Femur (tissue), 1 donor: ENCODE measurements at regions not wholly inside any gene's neighbourhood (a gene's known extent, or its start where the extent isn't known, plus 50 kb on each side); places are given as distances from the start of the nearest gene placed in this dataset.
A peak's percentile ranks its signal among the peaks of the same experiment; 100 is the strongest.

ENCODE experiments used
- DNase-seq: peaks from one replicate; pipeline ENCODE4 v3.0.0-alpha.2; 2017

DNA sequence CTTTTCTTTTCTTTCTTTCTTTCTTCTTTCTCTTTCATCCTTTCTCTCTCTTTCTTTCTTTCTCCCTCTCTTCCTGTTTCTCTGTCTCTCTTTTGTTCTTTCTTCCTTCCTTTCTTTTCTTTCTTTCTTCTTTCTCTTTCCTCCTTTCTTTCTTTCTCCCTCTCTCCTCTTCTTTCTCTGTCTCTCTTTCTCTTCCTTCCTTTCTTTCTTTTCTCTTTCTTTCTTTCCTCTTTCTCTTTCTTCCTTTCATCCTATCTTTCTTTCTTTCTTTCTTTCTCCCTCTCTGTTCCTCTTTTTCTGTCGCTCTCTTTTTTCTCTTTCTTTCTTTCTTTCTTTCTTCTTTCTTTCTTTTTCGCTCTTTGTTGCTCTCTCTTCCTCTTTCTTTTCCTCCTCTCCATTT, 1149.2 kb upstream of the AUTS2 start:
- no peak for DNase-seq

DNA sequence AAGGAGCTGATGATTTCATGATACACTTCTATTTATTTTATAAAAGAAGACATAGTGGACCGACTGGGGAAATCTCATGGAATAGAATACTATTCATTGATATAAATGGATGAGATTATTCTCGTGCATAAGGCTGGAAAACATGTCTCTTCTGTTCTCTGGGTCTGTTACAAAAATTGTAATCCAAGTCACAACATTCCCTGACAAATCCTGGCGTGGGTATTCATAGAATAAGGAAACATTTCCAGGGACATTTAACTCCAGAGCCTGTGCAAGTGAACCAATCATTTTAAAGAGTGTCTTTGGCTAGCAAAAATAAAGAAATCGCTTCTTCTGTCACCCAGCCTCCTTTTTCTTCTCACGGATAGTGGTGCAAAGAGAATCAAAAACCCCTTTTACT, 1148.5 kb upstream of the AUTS2 start:
- no peak for DNase-seq

DNA sequence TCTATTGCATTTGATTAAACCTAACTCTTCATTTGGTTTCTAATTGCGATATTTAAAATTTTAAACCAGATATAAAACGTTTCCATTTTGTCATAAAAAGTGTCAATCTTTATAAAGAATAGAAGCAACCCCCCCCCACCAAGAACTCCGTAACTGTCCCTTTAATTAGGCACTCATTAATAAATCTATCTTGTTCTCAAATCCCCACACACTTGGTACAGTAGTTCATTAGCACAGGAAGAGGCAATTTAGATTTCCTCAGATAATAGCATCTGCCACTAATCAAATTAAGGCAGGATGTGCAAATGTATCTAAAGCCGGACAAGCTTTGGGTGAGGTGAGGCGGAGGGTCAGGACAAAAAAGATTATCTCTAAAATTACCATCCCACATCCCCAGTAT, 1143.3 kb upstream of the AUTS2 start:
- DNase-seq: no peak

DNA sequence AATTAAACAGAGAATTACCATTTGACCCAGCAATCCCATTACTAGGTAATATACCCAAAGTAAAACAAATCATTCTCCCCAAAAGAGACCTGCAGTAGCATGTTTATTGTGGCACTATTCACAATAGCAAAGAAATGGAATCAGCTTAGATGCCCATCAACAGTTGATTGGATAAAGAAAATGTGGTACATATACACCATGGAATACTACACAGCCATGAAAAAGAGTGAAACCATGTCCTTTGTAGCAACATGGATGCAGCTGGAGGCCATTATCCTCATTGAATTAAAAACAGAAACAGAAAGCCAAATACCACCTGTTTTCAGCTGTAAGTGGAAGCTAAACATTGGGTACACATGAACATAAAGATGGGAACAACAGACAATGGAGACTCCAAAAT, 1141.8 kb upstream of the AUTS2 start:
- no peak for DNase-seq

DNA sequence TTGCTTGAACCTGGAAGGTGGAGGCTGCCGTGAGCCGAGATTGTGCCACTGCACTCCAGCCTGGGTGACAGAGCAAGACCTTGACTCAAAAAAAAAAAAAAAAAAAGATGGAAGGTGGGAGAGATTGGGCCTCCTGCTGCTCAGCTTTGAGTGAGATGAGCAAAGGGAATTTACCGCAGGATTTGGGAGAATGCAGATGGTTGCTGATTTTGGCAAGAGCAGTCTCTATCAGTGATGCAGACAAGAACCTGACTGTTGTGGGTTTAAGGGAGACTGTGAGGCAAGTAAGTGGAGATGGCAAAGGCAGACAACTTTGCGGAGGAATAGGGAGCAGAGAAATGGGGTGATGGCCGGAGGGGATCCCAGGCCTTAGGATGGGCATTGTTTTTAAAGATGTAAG, 1140.8 kb upstream of the AUTS2 start:
- no peak for DNase-seq

DNA sequence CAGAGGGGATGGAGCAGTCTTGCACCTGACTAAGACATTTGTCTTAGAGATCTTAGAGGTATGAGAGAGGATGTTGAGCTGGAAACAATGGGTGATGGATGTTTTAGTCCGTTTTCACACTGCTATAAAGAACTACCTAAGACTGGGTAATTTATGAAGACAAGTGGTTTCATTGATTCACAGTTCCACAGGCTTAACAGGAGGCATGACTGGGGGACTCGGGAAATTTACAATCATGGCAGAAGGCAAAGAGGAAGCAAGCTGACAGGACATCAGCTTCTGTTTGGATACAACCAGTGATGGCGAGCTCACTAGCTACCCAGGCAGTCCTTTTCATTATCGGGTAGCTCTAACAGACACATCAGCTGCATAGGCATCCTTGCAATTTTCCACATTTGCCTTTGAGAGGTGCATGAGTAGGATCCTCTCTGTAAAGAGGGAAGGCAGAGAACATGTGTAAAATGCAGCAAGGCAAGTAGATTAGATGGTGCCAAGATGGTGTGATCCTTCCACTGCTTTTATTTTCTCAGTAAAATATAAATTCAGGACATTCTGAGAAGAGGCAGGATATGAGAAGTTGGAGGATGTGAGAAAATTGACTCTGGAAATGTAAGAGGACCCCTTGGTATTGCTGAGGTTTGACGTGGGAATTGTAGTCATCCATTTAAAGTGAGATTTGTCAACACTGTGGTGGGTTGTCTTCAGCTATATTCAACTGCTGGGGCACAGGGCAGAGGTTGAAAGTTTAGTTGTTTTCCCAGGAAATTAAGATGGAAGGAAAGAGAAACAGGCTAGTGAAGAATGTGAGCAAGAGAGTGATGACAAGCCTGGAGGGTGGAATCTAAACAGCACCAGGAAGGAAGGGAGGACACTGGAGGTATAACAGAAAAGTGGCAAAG, 1140.0 kb upstream of the AUTS2 start:
- no peak for DNase-seq

DNA sequence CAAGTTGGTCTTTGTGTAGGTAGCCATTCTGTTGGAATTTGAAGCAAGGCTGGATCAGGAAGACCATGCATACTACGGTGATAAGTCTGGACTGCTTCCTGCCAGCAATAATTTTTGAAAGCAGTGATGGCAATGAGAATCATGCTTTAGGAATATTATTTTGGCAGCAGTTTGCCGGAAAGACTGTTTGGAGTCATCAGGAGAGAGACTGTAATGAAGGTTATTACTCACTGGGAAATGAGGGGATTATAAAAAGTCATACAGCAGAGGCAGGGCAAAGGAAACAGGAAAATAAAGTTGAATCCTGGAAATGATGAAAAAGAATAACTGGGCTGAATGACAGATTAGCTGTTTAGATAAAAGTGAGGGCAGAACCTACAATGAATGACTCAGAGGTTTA, 1136.8 kb upstream of the AUTS2 start:
- DNase-seq: no peak

DNA sequence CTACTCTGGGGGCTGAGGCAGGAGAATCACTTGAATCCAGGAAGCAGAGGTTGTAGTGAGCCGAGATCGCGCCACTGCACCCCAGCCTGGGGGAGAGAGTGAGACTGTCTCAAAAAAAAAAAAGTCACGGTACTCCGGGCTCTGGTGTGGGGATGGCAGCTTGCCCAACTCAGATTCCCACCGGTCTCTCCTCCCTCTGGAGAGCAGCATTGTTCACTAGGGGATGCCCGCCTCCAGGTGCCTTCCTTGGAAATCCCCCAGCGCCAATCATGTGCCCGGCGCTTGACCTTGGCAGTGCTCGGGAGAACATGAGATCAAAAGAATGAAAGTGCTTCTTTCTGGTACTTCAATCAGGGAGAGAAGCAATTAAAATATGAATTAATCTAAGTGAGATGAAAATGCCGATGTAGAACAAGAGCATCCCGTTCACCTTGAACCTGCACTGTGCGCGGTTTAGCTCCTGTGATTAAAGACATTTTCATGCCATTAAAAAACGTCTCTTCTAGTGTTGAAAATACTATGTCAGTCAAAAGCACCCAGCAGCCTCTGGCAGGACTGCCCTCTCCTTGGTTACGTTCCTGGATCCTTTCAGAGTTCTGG, 1127.3 kb upstream of the AUTS2 start:
- DNase-seq: no peak

DNA sequence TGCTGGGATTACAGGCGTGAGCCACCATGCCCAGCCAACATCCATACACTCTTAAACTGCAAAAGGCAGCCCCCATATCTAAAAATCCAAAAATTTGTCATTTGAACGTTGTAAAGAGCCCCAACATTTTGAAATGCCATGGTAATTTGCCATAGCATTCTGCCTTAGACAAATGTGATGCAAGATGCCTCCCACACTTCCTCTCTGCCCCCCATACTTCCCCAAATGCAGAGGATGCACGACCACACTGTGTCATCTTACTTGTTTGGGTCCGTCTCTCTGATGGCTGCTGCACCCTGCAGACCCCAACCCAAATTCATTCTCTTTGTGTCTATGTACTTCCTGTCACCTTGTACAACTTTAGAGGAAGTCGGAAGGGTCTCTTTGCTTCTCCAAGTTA, 1125.6 kb upstream of the AUTS2 start:
- no peak for DNase-seq

DNA sequence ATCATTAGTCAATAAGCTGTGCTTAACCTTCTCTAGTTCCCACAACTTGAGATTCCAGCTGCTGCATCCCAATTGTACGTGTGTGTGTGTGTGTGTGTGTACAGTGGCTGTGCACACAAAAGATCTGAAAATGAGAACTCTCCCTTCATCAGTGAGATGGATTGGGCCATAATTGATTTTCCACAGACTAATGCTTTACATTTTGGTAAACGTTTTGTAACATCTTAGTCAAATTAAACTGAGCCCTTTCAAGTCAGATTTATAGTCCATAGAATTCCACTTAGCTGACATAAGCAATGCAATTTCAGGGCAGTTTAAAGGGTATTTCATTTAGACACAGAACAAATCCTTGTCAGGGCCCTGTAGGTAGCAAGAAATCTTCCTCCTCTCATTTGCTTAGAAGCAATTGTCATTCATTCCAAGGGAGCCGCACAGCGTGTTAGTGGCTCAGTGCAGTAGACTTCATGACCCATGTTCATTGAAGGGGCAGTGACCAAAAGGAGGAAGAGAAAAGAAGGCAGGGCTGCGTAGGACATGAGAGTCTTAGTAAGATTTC, 1123.5 kb upstream of the AUTS2 start:
- DNase-seq: no peak

DNA sequence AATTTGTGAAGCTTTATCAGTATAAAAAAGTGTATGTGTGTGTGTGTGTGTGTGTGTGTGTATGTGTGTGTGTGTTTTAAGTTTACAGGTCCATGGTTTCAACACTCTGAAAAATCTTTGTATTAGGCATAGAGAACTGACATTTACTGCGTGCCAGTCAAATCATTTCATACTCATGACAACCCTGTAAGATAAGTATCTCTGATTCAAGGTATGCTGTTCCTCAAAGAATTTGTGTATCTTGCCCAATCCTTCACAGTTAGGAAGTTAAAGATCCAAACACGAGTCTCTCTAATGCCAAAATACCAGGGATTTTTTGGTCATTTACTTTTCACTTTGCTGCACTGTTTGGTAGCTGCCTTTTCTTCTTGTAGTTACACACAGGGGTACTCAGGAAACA, 1121.3 kb upstream of the AUTS2 start:
- no peak for DNase-seq

DNA sequence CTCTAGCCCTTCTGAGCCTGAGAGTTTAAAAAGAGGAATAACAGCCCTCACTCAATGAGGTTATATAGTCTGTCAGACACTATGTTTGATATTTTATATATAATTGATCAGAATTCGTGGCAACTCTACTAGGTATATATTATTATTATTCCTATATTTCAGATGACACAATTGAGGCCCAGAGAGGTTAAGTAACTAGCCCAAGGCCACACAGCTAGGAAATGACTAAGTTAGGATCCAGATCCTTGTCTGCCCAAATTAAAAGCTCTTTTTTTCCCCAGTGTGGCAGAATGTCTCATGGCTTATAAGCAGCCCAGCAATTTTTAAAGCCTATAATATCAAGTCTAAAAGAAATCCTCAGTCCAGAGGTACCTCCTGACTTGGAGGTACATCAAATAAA, 1119.9 kb upstream of the AUTS2 start:
- DNase-seq: no peak

DNA sequence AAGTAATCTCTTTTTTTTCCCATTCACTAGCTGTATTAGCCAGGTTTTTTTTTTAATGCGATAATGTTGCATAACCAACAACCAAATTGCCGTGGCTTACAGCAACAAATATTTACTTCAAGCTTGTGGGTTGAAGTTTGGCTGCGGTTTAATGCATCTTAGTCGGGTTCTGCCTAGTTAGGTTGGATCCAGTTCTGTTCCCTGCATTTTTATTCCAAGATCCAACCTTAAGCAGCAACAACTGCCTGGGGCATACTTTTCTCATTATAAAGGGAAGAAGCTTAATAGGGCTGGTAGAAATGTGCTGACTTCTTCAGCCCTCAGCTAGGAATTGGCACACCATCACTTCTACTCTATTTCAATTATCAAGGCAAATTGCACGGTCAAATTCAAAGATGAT, 1115.5 kb upstream of the AUTS2 start:
- no peak for DNase-seq

DNA sequence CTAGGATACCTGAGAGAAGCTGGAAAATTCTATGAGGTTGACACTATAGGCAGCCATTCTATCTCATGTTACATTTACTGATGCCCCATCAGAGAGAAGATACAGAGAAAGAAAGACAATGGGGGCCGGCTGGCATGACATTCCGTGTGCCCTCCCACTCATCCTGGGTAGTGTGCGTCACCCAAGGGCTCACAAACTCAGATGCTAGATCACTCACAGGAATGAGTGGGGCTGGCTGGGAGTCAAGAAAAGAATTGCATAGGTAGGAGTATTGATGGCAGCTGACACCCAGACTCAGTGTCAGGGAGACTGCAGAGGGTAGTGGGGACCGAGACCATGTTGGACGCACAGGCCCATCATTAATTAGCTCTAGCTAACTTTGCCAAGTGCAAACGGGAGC, 1113.5 kb upstream of the AUTS2 start:
- no peak for DNase-seq

DNA sequence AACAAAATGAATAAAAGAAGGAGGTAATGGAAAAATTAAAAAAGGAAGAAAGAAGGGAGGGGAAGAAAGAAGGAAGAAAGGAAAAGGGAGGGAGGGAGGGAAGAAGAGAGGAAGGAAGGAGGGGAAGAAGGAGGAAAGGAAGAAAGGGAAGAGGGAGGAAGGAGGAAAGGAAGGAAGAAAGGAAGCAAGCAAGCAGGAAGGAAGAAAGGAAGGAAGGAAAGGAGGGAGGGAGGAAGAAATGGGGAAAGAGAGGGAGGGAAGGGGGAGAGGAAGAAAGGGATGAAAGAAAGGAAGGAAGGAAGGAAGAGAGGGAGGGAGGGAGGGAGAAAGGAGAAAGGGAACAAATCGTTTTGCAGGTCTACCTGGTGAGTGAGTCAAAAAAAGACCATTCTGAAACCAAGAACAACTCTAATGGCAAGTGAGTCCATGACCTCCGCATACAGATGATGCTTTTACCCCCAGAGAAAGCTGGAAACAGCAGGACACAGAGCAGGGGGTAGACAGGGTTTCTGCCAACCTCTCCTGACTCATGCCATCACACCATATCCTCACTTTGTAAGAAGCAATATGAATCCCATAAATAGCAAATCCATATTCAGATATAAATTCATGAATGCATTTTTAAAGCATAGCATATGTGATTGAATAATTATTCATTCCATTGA, 1112.9 kb upstream of the AUTS2 start:
- DNase-seq: no peak

DNA sequence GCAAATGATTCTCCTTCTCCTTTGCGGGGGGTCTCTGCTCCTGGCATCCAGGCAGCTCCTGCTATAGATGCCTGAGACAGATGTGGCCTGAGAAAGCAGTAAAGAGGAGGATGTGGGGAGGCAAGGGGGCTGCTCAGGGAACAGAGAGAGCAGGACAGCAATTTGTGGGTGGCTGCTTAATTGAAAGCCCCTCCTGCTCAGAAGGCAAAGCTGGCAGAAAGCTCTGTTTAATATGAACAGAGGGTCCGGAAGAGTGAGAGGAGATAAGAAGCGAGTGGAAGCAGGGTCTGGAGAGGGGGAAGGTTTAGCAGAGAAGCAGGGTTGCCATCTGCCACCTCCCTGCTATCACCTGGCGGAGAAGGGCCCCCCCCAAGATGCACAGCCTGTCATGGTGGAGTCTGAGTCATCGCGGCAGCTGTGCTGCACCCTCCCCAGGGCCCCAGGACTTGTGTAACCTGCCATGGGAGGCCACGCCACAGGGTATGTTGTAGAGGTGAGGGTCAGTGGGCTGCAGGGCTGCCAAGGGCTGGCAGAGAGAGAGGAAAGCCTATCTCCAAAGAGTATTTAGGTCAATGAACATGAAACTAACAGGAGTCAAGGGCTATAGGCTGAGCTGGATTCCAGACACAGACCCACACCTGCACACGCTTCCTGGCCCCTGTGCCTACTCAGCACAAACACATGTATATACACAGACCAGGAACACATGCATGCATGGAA, 1109.8 kb upstream of the AUTS2 start:
- no peak for DNase-seq

DNA sequence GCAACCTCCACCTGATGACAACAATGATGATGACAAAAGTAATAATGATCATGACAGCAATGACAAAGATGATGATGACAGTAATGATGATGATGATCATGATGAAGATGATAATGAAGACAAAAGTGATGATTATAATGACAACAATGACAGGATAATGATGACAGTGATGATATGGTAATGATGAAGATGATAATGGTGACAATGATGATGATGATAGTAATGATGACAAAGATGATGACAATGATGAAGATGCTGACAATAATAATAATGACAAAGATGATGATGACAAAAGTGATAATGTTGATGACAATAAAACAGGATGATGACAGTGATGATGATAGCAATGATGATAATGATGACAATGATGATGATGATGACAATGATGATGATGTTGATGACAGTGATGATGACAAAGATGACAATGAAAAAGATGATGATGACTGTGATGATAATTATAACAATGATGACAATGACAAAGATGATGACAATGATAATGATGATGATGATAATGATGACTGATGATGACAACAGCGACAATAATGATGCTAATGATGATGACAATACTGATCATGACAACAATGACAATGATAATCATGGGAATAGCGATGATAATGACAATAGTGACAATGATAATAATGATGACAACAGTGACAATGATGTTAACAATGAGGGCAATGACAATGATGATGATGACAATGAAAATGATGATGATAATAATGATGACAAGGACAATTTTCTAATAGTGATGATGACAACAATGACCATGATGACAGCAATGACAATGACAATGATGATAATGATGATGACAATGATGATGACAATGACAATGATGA, 1106.5 kb upstream of the AUTS2 start:
- no peak for DNase-seq

DNA sequence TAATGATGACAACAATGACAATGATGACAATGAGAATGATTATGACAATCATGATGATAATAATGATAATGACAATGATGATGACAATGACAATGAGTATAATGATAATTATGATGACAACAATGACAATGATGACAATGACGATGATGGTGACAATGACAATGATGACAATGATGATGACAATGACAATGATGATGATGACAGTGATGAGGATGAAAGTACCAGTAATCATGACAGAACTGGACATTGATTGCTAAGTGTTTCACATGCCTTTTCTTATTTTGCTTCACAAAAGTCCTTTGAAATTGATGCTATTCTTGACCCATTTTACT, 1106.0 kb upstream of the AUTS2 start:
- DNase-seq: no peak

DNA sequence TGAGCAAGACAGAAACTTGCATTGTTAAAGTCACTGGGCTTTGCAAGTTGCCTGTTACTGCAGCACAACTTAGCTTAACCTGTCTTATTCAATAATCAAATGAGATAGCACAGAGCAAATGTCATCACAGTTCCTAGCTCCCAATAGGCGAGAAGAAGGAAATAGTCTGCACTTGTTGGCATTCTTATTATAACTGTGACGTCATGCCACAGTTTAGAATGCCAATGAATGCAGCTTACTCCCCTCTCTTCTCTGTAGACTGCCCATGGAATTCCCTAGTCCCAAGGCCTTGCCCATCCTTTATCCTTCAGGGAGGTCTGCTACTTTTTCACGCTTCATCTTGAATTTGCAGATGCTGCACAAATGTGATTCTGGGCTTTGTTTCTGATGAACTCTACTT, 1094.9 kb upstream of the AUTS2 start:
- no peak for DNase-seq

DNA sequence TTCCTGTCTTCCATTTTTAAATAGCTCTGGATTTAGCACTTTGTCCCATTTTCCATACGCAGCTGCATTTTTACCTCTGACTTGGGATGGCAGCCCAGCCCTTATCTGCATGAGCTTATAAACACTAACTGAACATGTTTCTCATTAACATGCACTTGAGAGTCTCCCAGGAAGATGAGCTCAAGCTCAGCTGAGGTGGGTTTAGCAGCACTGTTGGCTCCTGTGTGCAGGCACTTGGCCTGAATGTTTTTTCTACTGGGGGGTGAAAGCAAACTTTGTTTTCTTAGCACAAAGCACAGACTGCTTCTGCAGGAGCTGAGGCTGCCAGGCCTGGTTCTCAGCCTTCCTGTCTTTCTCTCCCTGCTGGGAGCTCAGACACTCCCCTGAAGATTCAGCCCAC, 1093.6 kb upstream of the AUTS2 start:
- peak; percentile 41 for DNase-seq

DNA sequence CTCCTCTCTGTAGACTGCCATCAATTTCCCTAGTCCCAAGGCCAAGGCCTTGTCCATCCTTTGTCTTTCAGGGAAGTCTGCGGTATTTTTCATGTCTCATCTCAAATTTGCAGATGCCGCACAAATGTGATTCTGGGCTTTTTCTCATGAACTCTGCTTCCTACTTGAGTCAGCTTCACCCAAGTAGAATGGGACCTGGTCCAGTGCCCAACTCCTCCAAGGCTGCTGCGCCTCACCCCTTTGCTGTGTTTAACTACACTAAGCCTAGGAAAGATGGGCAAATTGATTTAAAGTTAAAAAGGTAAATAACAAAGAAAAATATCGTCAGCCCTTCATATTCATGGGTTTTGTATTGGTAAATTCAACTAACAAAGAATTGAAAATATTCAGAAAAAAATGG, 1092.6 kb upstream of the AUTS2 start:
- no peak for DNase-seq

DNA sequence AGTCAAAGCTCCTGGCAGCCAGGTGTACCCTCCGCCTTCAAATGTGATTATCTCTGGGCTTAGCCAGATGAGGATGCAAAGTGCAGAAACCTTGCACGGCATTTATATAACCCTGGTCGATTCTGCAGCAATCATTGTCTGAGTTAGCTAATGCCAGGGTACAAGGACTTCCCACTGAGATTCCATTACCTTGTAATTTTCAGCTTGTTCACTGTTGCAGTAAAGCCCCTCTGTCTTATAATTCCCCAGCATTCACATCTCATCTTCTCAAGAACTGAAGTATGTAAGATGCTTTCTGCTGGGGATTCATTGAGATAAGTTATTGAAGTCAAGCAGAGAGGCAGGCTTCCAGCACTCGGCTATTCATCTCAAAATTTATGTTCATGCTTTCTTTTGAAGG, 1090.6 kb upstream of the AUTS2 start:
- no peak for DNase-seq
